Stimulated activated CD4-positive, alpha-beta T cell treated with anti-CD3 and anti-CD28 coated beads, Interleukin-12 subunit alpha, Interleukin-12 subunit beta, amount 100 ng/mL, for 24 hours (primary cell): ENCODE measurements at regions not wholly inside any gene's neighbourhood (a gene's known extent, or its start where the extent isn't known, plus 50 kb on each side); places are given as distances from the start of the nearest gene placed in this dataset.

ENCODE experiments used
- DNase-seq, 2 experiments: peaks; one replicate each; pipeline ENCODE4 v3.0.0-alpha.2; 2020; ENCODE audit warnings: low read depth in 2 of 2

DNA sequence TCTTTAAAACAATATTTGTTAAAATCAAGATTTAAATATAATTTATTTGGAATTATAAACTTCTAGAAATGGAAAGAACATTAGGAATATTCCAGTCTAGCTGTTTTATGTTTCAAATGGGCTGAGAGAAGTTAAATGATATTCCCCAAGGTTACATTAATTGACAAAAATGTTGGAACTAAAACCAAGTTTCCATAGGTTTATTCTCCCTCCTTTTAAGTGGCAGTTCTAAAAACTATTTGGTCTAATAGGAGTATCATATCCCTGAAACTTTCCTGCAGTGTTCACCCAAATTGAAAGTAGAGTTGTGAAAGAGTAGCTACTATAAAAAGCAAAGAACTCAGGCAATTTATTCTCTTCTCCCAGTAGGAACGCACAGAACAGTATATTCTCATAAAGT, 1185.5 kb downstream of the LRFN5 start:
- no peak for DNase-seq

DNA sequence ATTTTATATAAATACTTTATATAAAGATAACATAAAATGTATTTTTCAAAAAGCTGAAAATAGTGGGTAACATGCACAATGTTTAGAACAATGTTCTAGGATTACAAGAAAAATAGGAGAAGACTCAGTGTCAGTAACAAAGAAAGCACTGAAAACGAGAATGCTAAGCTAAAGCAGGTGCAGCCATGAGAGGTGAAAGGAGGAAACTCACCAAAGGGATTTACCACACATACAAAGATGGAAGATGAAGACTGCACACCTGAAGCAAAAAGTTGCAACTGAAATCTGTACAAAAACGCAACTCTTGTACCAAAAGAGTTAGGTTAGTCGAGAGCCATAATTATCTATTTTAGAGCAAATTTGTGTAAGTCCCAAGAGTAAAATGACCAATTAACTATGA, 1176.1 kb downstream of the LRFN5 start:
- DNase-seq, result no peak

- no peak for DNase-seq
Observed at GRCh38 chr14:42778984-42779383, 1172.3 kb downstream of the LRFN5 start.

DNA sequence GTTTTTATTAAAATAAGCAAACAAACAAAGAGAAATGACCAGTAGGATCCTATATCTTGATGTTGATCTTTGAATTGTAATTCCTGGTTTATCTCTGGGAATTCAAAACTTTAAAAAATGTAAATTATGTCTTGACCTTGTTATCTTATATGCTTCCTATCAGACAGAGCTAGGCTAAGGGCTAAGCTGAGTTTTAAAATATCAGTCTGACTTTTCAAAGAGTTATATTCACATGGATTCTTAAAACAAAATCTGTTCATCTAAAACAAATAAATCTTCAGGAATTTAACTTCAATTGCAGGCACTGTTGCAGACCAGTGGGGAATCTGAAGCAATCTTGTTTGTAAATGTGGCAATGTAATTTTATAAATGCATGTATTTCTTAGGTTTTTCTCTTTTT, 1144.1 kb downstream of the LRFN5 start:
- DNase-seq, result no peak

GRCh38 chr14:42742084-42742483, 1135.4 kb downstream of the LRFN5 start:
- no peak for DNase-seq

DNA sequence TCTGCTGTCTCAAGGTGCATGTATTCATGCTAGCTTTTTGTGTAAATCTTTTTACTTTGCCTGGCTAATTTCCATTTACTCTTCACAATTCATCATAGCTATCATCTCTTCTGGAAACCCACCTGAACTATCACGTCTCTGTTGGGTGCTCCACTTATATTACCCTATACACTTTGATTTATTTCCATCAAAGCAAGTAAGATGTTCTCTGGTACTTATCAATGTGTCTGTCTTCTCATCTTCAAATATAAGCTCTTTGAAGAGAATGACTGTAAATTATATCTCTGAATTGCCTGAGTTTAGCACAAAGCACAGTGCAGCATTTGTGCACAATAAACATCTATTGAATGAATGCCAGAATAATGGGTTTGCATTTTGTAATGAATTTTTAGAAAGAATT, 1129.7 kb downstream of the LRFN5 start:
- no peak for DNase-seq

DNA sequence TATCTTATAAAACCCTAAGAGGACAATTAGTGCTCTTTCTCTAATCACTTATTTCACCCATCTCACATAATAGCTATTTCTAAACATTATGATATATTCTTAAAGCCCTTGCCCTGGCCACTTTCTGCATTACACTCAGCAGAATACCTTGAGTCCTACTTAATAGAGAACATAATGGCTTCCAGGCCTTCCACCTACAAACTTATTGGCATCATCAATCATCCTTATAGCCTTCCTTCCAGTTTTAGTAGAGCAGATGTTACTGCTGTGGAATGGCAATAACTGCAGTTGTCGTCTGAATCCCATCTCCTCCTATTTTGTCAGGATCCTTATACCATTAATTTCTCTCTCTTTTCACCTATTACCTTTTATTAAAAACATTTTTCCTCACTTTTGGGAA, 1127.4 kb downstream of the LRFN5 start:
- no peak for DNase-seq

DNA sequence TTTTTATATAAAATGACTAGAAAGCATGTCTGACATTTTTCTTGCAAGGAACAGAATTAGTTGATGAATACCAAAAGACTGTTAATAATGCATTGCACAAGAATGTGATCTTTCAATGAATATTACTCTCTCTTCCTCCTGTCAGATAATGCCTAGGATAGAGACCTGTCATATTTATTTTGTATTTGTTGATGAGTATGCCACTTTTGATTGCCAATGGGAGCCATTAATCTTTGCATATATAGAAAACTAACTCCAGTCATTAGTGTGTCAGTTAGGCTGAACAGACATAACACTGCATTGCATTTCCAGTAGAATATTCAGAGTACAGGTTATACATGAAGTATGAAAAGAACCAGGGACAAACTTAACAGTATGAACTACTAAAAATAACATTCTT, 1125.3 kb downstream of the LRFN5 start:
- DNase-seq, result no peak

DNA sequence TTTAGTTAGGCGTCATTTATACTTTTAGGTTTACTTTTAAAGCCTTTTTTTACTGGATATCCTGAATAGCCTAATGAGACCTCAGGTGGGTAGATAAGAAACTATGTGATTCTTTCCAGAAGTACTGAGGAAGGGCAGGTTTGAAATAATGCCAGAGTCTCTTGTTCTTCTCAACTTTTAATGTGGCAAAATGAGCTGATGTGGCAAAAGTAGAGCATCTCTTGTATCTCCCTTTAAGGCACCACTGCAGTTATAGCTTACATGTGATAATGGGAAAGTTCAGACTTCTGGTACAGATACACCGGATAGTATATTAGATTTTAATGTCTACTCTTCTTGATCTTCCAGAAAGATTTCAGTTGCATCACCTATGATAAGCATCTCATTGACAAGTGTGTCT, 1124.8 kb downstream of the LRFN5 start:
- no peak for DNase-seq

GRCh38 chr14:42729681-42730080, 1123.0 kb downstream of the LRFN5 start:
- DNase-seq, result no peak

- no peak for DNase-seq
Observed at GRCh38 chr14:42719391-42719790, 1112.7 kb downstream of the LRFN5 start.

GRCh38 chr14:42715316-42715715, 1108.6 kb downstream of the LRFN5 start:
- DNase-seq, result no peak

- no peak for DNase-seq
Observed at GRCh38 chr14:42710071-42710470, 1103.4 kb downstream of the LRFN5 start.

GRCh38 chr14:42703501-42703900, 1096.8 kb downstream of the LRFN5 start:
- DNase-seq, result no peak

DNA sequence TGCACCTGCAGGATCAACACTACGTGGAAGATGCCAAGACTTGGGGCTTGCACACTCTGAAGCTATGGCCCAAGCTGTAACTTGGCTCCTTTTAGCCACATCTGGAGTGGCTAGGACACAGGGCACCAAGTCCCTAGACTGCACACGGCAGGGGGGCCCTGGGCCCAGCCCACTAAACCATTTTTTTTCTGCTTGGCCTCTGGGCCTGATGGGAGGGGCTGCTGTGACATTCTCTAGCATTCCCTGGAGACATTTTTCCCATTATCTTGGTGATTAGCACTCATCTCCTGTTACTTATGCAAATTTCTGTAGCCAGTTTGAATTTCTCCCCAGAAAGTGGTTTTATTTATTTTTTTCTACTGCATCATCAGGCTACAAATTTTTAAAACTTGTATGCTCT, 1080.7 kb downstream of the LRFN5 start:
- no peak for DNase-seq

- DNase-seq, result no peak
Observed at GRCh38 chr14:42683707-42684106, 1077.0 kb downstream of the LRFN5 start.

GRCh38 chr14:42676636-42677035, 1070.0 kb downstream of the LRFN5 start:
- DNase-seq, result no peak

- DNase-seq, result no peak
Observed at GRCh38 chr14:42673963-42674362, 1067.3 kb downstream of the LRFN5 start.

GRCh38 chr14:42671636-42672035, 1065.0 kb downstream of the LRFN5 start:
- no peak for DNase-seq

DNA sequence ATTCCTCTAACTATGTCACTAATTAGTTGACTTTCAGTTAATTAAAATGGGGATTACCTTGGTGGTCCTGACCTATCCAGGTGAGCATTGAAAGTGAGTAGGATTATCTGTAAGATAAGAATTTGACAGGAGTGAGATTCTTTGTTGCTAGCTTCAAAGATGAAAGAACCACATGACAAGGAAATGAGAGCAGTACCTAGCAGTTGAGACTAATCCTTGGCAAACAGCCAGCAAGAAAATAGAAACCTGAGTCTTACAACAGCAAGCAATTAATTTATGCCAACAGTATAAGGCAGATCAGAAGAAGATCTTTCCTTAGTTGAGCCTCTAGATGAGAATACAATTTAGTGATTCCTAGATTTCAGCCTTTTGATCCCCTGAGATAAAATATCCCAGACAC, 1058.4 kb downstream of the LRFN5 start:
- no peak for DNase-seq

DNA sequence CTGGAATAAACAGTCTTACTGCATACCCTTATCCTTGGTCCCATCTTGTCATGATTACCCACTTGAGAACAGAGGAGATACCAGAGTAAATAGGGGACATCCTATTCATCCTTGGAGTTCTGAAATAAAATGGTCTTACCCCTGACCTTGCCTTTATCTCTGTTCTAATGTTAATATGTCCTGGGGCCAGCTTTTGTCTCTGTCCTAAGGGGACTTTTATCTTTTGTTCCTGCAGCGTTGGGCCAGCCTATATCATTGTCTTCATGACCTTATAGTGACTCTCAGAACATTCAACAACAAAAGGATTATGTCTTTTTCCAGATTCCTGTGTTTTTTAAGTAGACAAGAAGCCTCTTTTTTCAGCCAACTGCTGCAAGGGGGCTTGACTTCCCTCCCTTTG, 1057.5 kb downstream of the LRFN5 start:
- DNase-seq, result no peak

DNA sequence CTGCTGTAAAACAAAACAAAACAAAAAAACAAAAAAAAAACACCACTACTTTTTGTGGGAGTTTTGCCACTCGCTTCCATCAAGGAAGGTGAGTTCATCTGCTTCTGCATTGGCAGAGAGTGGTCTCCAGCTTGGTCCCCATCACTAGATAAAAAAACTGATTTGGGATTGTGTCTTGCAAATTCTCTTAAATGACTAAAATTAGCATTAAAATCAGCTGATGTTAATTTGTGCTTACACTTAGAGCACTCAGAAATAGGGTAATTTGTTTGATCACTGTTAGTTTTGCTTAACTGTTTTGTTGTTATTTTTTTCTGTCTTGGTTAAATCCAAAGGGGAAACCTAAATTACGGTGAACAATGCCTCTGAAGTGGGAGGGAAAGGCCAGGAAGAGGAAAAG, 1048.0 kb downstream of the LRFN5 start:
- no peak for DNase-seq

DNA sequence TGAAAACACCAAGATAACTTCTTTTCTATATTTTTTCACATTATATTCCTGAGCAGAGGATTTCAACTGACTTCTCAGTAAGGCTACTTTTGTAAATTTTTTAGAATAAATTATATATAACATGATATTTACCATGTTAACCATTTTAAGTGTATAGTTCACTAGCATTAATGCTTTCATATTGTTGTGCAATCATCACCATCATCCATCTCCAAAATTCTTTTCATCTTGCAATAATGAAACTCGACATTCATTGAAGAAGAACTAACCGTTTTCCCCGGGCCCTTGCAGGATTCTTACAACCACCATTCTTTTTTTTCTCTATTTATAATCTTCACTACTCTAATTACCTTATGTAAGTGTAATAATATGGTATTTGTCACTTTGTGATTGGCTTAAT, 1036.1 kb downstream of the LRFN5 start:
- no peak for DNase-seq

DNA sequence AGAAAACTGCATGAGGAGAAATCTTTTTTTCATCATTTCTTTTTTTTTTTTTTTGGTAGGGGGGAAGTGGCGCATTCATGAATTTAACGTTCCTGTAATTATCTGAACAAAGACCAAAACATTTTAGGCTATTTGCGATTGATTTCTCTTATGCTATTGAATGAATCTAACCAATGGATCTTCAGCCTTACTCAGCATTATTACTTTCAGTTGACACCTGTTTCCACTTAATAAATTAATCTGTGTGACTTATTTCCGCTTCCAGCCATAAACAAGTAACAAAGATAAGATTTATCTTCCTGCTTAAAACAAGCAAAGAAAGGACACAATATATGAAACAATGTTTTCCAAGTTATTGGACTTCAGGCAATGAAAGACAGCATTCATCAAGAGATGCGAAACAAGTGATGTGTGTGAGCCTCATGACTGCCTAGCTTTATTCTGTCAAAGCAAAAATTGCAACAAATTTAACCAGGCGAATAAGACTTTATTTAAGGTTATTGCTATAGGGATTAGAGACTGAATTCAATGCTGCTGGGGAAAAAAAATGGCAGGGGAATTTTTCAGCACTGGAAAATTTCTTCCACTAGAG, 1026.9 kb downstream of the LRFN5 start:
- no peak for DNase-seq

- no peak for DNase-seq
Observed at GRCh38 chr14:42629553-42629952, 1022.9 kb downstream of the LRFN5 start.
